ENCODE measurements at regions not wholly inside any gene's neighbourhood (a gene's known extent, or its start where the extent isn't known, plus 50 kb on each side); places are given as distances from the start of the nearest gene placed in this dataset.

DNA sequence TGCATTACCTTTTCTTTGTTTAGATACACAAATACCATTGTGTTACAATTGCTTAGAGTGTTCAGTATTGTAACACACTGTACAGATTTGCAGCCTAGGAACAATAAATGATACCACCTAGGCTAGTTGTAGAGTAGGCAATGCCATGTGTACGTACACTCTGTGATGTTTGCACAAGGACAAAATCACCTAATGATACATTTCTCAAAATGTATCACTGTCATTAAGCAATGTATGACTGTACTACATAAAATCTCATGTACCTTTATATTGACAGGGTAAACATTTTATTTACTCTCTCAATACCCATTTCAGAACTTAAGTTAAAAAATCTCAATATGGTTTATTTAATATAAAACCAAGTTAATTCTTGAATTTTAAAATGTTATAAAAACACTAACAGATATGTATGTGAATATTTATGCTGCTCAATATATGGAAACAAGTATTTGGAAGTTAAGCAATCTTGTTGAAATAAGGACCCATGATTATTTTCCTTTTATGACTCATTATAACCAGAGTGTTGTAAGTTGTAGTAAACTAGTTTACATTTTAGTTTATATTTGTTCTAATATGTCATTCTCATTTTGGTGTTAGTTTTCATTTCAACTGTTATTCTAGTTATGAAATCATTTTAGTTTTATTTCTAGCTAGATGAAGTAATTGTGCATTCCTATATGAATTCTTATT lies 409.2 kb downstream of the TLL1 start:
- no peak for DNase-seq
- Mint-ChIP-seq H3K4me1 (peaks cover 2% of the 10 kb centered on the region), H3K36me3 (ENCODE audit: low read depth) (no peaks in the 10 kb centered on the region), H3K4me3 (no peak overlapping the region), H3K27ac (no peak overlapping the region), H3K9me3 (no peaks in the 10 kb centered on the region), H3K27me3 (no peaks in the 10 kb centered on the region)
- ChIA-PET POLR2A (no interaction called here), CTCF (no interaction called here)

GRCh38 chr4:166284221-166284620 lies 411.2 kb downstream of the TLL1 start:
- Mint-ChIP-seq H3K9me3 (peaks cover 2% of the 10 kb centered on the region), H3K27ac (no peak overlapping the region), H3K36me3 (ENCODE audit: low read depth) (no peaks in the 10 kb centered on the region), H3K27me3 (no peaks in the 10 kb centered on the region), H3K4me3 (no peak overlapping the region), H3K4me1 (peaks cover 2% of the 10 kb centered on the region)
- POLR2A ChIA-PET = no interaction called here
- DNase-seq = no peak
- CTCF ChIA-PET = no interaction called here

- peaks cover 2% of the 10 kb centered on the region for H3K9me3 Mint-ChIP-seq
- ChIA-PET POLR2A (no interaction called here), CTCF (no interaction called here)
- no peaks in the 10 kb centered on the region for H3K36me3 Mint-ChIP-seq (ENCODE audit: low read depth)
- H3K4me3 Mint-ChIP-seq = no peak overlapping the region
- no peak for DNase-seq
- no peaks in the 10 kb centered on the region for H3K4me1 Mint-ChIP-seq
- no peaks in the 10 kb centered on the region for H3K27me3 Mint-ChIP-seq
- no peak overlapping the region for H3K27ac Mint-ChIP-seq
Observed at GRCh38 chr4:166290426-166290825, 417.4 kb downstream of the TLL1 start.

- no peak for DNase-seq
- CTCF ChIA-PET = no interaction called here
- H3K4me1 Mint-ChIP-seq = no peaks in the 10 kb centered on the region
- POLR2A ChIA-PET = no interaction called here
- no peaks in the 10 kb centered on the region for H3K36me3 Mint-ChIP-seq (ENCODE audit: low read depth)
- H3K27me3 Mint-ChIP-seq = no peaks in the 10 kb centered on the region
- no peak overlapping the region for H3K27ac Mint-ChIP-seq
- no peak overlapping the region for H3K4me3 Mint-ChIP-seq
- peaks cover 2% of the 10 kb centered on the region for H3K9me3 Mint-ChIP-seq
Observed at GRCh38 chr4:166293556-166293955, 420.5 kb downstream of the TLL1 start.

GRCh38 chr4:166301266-166301665 lies 428.2 kb downstream of the TLL1 start:
- DNase-seq = no peak
- peaks cover 3% of the 10 kb centered on the region for H3K9me3 Mint-ChIP-seq
- CTCF ChIA-PET = no interaction called here
- H3K36me3 Mint-ChIP-seq (ENCODE audit: low read depth) = no peaks in the 10 kb centered on the region
- no peak overlapping the region for H3K4me3 Mint-ChIP-seq
- no peaks in the 10 kb centered on the region for H3K27me3 Mint-ChIP-seq
- H3K4me1 Mint-ChIP-seq = no peaks in the 10 kb centered on the region
- H3K27ac Mint-ChIP-seq = no peak overlapping the region
- POLR2A ChIA-PET = no interaction called here

GRCh38 chr4:166308647-166309046 lies 435.6 kb downstream of the TLL1 start:
- H3K36me3 Mint-ChIP-seq (ENCODE audit: low read depth) = no peaks in the 10 kb centered on the region
- no peak for DNase-seq
- H3K4me3 Mint-ChIP-seq = no peak overlapping the region
- peaks cover 4% of the 10 kb centered on the region for H3K9me3 Mint-ChIP-seq
- H3K27ac Mint-ChIP-seq = no peak overlapping the region
- POLR2A ChIA-PET = no interaction called here
- CTCF ChIA-PET = no interaction called here
- H3K4me1 Mint-ChIP-seq = no peaks in the 10 kb centered on the region
- H3K27me3 Mint-ChIP-seq = no peaks in the 10 kb centered on the region

DNA sequence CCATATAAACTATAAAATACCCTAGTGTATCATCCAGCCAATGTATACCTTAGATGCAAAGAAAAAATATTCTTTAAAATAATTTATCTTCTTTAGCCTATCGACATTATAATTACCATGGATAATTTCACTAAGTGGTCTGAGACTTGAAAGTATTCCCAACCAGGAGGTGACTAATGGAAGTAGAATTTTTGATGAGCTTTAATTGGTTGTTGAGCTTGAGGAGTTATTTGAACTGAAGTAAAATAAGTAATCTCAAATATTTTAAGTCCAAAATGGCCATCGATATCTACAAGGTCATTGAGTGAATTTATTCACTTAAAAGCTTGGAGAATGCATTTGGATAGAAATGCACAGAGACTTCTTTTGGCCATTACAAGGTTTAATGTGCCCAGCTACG lies 436.2 kb downstream of the TLL1 start:
- Mint-ChIP-seq H3K9me3 (peaks cover 4% of the 10 kb centered on the region), H3K36me3 (ENCODE audit: low read depth) (no peaks in the 10 kb centered on the region), H3K27me3 (no peaks in the 10 kb centered on the region), H3K4me1 (no peaks in the 10 kb centered on the region), H3K27ac (no peak overlapping the region), H3K4me3 (no peak overlapping the region)
- POLR2A ChIA-PET = no interaction called here
- CTCF ChIA-PET = no interaction called here
- no peak for DNase-seq

GRCh38 chr4:166311169-166311568 lies 438.1 kb downstream of the TLL1 start:
- no peaks in the 10 kb centered on the region for H3K4me1 Mint-ChIP-seq
- ChIA-PET POLR2A (no interaction called here), CTCF (no interaction called here)

DNA sequence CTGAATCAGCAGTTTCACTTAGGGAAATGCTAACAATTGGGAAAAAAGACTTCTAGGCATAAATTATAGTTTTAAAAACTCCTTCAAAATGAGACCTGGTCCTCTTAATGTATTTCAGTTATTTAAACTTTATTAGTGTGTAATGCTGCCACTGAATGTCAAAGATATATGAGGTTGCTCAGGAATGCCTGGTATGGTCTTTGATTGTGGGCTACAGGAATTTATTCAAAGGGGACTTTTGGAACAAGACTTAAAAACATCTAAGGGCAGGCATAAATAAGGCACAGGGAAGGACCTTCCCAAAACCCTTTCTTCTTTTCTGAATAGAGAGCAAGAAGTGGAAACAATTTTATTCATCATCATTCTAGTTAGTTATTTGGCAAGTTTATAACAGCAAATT lies 439.1 kb downstream of the TLL1 start:
- POLR2A ChIA-PET = no interaction called here

More at GRCh38 chr4:166311169-166311568, 438.1 kb downstream of the TLL1 start:
- H3K4me3 Mint-ChIP-seq = no peak overlapping the region
- H3K9me3 Mint-ChIP-seq = peaks cover 7% of the 10 kb centered on the region
- DNase-seq = no peak
- H3K36me3 Mint-ChIP-seq (ENCODE audit: low read depth) = no peaks in the 10 kb centered on the region
- H3K27ac Mint-ChIP-seq = no peak overlapping the region
- H3K27me3 Mint-ChIP-seq = no peaks in the 10 kb centered on the region

DNA sequence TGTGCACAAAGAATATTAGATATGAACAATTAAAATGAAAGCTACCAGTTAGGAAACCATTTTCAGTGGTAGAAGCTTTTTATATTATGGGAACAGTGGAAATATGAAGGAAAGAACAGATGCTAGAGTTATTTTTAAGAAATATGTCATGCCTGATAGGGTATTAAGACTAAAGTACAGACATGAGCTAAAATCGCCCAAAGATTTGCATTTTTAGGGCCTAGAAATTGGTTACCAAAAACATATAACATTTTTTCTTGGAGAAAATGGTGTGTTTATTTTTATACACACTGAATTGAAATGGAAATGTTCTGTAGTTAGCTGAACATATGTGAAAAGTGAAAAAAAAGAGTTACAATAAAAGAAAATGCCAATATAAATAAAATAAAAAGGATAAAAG lies 441.9 kb downstream of the TLL1 start:
- H3K9me3 Mint-ChIP-seq = peaks cover 2% of the 10 kb centered on the region
- ChIA-PET POLR2A (no interaction called here), CTCF (no interaction called here)
- no peak for DNase-seq
- no peak overlapping the region for H3K4me3 Mint-ChIP-seq
- no peak overlapping the region for H3K27ac Mint-ChIP-seq
- no peaks in the 10 kb centered on the region for H3K27me3 Mint-ChIP-seq
- no peaks in the 10 kb centered on the region for H3K36me3 Mint-ChIP-seq (ENCODE audit: low read depth)
- no peaks in the 10 kb centered on the region for H3K4me1 Mint-ChIP-seq

More for the DNA sequence above, 439.1 kb downstream of the TLL1 start:
- Mint-ChIP-seq H3K4me1 (no peaks in the 10 kb centered on the region), H3K27me3 (no peaks in the 10 kb centered on the region), H3K9me3 (peaks cover 2% of the 10 kb centered on the region), H3K36me3 (ENCODE audit: low read depth) (no peaks in the 10 kb centered on the region), H3K27ac (no peak overlapping the region), H3K4me3 (no peak overlapping the region)
- no peak for DNase-seq
- CTCF ChIA-PET = no interaction called here

GRCh38 chr4:166315721-166316467 lies 442.9 kb downstream of the TLL1 start:
- POLR2A ChIA-PET = no interaction called here
- Mint-ChIP-seq H3K36me3 (ENCODE audit: low read depth) (no peaks in the 10 kb centered on the region), H3K27me3 (no peaks in the 10 kb centered on the region), H3K4me1 (no peaks in the 10 kb centered on the region), H3K9me3 (peaks cover 2% of the 10 kb centered on the region), H3K27ac (no peak overlapping the region), H3K4me3 (no peak overlapping the region)
- CTCF ChIA-PET = no interaction called here
- no peak for DNase-seq

DNA sequence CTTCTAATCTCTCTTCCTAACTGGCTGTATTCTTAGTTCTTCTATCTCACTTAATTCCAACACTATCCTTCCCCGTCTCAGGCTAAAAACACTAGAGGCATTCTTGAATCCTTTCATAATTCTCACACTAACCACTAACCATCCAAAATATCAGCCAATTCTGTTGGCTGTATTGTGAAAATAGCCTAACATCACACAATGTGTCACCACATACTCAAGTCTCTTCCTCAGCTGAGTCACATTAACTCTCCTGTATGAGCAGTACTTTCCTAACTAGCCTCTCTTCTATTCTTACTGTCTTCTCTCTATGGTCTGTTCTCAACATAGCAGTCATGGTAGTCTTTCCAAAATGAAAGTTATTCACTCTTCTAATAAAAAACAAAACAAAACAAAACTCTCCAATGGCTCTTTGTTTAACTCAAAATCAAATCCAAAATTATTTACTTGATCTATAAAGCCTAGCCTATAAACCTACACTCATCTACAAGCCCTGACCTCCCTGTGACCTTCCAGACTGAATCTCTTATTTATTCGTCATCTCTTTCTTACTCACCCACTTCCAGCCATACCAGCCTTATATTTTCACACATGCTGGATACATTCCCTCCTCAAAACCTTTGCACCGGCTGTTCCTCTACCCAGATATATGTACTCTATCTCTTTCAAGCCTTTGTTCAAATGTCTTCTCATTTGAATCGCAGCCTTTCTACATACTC lies 445.9 kb downstream of the TLL1 start:
- no peak overlapping the region for H3K27ac Mint-ChIP-seq
- peaks cover 2% of the 10 kb centered on the region for H3K9me3 Mint-ChIP-seq
- H3K36me3 Mint-ChIP-seq (ENCODE audit: low read depth) = no peaks in the 10 kb centered on the region
- POLR2A ChIA-PET = no interaction called here
- CTCF ChIA-PET = no interaction called here
- no peaks in the 10 kb centered on the region for H3K4me1 Mint-ChIP-seq
- no peak for DNase-seq
- H3K4me3 Mint-ChIP-seq = no peak overlapping the region
- H3K27me3 Mint-ChIP-seq = no peaks in the 10 kb centered on the region

DNA sequence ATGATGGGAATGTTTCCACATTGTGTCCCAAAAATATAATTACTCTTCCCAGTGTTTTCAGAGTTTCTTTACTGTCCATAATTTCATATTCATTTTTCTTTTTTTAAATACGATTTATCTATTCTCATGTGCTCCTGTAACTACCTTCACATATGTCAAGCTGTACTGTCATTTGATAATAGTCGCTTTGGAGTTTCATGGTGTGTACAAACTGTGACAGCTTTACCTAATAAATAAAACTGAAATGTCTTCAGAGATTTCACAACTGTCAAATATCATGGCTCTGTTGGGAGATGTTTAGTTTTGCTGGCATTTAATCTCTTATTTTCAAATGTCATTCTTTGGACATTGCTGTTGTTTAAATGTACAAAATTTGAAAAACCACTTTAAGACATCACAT lies 450.2 kb downstream of the TLL1 start:
- Mint-ChIP-seq H3K4me1 (no peaks in the 10 kb centered on the region), H3K27me3 (no peaks in the 10 kb centered on the region), H3K4me3 (no peak overlapping the region), H3K27ac (no peak overlapping the region), H3K9me3 (peaks cover 2% of the 10 kb centered on the region), H3K36me3 (ENCODE audit: low read depth) (no peaks in the 10 kb centered on the region)
- POLR2A ChIA-PET = no interaction called here
- CTCF ChIA-PET = no interaction called here
- no peak for DNase-seq

DNA sequence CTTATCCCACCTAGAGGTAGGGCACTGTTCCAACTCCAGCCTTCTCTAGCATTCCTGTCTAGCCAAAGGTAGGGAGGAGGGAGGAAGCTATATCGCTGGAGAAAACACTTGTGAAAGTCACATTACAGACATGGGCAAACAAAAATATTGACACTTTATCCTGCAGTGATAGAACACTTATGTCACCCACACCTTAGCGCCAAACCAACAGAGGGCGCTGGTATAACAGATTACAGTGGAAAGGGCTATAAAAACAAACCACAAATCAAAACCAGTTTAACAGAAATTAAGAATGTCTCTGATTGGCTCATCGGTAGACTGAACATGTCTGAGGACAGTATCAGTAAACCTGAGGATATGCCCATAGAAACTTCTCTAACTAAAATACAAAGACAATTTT lies 451.3 kb downstream of the TLL1 start:
- Mint-ChIP-seq H3K4me3 (no peak overlapping the region), H3K36me3 (ENCODE audit: low read depth) (no peaks in the 10 kb centered on the region), H3K9me3 (peaks cover 2% of the 10 kb centered on the region), H3K4me1 (no peaks in the 10 kb centered on the region), H3K27me3 (no peaks in the 10 kb centered on the region), H3K27ac (no peak overlapping the region)
- DNase-seq = no peak
- POLR2A ChIA-PET = no interaction called here
- CTCF ChIA-PET = no interaction called here

All from activated CD4-positive, alpha-beta memory T cell treated with anti-CD3 and anti-CD28 coated beads, Interleukin-2, amount 10 ng/mL, durations not matched to agents 7 days and 5 days (primary cell).